GM21825 (cell line): ENCODE measurements at regions not wholly inside any gene's neighbourhood (a gene's known extent, or its start where the extent isn't known, plus 50 kb on each side); places are given as distances from the start of the nearest gene placed in this dataset.
"Not testable (repeated sequence)": the region's sequence is repeated elsewhere in the genome, so short reads cannot be mapped to it uniquely, and the experiment has no call there.

Source experiments
- ATAC-seq: cut with Tn5 transposase; IDR thresholded peaks from one replicate; pipeline ENCODE4 v1.9.1; 2021; ENCODE audit warnings: mild to moderate bottlenecking, moderate library complexity; ENCODE audit not compliant: unreplicated experiment

DNA sequence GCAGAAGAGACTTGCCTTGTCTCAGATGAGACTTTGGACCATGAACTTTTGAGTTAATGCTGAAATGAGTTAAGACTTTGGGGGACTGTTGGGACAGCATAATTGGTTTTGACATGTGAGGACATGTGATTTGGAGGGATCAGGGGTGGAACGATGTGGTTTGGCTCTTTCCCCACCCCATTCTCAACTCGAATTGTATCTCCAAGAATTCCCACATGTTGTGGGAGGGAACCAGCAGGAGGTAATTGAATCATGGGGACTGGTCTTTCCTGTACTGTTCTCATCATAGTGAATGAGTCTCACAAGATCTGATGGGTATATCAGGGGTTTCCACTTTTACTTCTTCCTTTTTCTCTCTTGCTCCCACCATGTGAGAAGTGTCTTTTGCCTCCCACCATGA is 229.7 kb upstream of the KCND2 start:
- no peak for ATAC-seq

DNA sequence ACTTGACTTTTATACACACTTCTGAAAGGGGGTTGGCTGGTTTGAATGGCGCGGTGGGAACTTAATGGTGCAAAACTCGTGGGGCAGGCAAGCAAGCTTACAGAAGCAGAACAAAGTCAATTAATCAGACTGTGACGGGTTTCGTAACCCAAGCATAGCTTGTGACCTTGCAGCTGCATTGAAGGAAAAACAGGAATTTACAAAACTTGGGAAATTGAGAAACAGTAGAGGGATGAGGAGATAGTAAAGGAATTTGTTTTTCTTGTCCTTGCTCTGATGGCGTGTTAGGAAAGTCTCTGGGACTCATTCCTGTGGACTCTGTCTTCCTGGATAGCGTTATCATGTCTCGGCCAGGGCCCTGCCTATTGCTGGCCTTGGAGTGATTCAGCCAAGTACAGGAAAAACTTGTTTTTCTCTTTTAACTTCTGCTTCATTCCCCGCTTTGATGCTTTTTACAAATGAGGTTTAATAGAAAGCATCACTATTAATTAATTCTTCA is 220.0 kb upstream of the KCND2 start:
- ATAC-seq, result no peak

DNA sequence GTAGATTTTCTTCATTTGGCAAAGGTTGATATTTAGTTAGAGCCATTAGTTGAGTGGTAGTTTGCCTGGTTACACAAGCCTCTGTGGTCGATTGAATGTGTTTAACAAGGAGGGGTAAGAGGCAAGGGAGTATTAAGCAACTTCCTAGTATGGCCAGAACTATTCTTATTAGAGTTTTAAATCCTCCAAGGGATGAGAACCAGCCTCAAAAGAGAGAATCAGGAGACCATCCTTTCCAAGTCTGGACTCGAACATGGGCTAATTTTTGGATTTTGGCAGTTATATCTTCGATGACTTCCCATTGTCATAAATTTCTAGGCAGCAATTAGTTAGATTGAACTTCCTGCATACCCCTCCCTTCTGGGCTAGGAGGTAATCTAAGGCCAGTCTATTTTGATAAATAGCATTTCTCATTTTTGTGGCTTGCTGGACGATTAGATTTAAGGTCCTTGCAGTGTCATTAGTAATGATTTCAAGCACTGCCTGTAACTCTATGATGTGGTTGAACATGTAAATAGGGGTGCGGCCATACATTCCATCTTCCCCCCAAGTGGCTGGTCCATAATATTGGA is 219.5 kb upstream of the KCND2 start:
- ATAC-seq, result no peak

DNA sequence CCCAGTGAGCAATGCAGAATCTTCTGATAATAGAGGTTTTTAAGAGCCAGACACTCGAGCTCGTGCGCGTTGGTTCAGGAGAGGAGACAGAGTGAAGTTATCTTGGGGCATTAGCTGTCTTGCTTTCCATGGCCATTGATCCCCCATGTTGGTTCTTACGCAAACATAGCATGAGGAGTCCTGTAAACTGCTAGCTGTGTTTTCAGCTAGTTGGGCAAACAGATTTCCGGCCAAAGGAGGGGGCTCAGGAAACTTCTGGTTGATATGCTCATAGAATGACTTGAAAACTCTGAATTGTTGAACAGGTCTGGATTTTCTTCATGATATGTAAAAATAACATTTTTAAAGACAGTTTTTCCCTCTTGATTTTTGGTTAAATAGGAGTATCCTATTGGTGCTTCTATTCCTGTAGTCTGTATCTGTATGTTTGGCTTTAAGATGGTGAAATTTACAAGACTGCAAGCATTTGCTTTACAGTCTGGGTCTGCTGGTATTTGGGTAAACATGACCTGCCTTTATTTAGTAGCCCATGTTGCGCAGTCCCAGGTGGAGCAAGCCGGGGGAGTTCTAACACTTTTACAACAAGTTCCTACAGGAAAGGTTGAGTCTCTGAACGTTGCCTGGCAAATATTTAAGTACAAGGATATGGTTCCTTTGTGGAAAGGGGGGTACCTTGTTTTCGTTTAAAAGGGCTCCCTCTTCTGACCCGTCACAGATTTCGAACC is 218.4 kb upstream of the KCND2 start:
- no peak for ATAC-seq

DNA sequence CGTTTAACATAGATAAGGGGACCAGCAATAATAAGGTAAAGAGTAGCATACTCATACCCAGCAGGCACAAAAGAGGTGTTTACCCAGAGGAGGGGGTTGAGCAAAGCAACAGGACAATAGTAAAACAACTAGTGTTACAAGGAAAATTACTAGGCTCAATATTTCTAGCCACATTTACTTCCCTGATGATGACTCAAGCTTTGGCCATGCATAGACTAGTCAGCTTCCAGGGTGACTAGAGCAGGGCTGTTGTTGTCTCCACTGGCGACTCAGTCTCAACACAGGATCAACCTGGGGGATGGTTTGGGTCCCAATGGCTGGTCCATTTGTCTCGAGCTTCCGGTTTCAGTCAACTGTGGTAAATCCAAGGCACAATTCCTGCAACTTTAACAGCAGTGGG is 217.7 kb upstream of the KCND2 start:
- no peak for ATAC-seq

DNA sequence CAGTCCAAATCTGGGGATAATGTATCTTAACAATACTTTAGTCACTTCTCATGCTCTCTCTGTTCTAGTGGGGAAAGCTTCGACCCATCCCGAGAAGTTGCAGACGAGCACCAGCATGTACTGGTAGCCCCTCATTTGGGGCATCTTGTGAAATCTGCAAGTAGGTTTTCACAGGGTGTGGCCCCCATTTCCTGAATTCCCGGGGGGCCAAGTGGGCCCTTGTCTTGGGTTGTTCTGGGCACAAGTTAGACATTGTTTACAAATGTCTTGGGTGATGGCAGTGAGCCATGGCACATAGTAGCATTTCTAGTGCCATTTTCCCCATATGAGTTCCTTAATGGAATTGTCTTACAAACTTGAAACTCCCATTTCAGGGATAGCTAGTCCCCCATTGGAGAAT is 216.7 kb upstream of the KCND2 start:
- ATAC-seq, result no peak

DNA sequence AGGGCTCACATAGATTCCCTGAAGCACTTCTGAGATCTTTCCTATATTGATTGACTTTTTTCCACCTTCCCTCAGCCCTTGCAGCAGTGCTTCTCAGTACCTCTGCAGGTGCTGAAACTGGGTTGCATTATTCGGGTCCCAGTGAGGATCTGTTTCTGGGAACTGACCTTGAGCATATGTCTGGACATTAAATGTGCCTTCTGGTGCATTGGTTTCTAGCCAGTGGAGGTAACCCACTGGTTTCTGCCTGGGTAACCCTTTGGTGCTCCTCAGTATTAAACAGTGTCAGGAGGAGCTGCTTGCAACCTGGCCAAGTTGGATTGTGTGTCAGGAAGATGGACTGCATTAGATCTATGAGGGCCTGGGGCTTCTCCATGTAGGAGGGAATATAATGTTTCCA is 213.3 kb upstream of the KCND2 start:
- no peak for ATAC-seq

DNA sequence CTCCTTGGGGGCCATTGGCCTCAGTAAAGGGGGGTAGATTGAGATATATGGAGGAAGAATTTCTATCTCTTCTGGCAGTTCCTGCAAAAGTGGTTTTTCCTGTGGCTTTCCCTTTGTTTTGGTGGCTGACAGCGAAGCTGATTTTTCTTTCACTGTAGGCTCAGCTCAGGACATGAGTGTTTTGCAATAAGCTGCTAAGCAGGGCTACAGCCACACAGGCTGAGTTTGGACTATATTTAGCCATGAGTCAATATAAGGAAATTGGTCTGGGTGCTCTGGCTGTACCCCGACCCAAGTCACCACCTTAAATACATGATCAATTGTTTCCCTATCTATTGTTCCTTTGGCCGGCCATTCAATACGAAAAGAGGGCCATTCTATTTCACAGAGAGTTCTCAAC is 212.7 kb upstream of the KCND2 start:
- ATAC-seq, result no peak

DNA sequence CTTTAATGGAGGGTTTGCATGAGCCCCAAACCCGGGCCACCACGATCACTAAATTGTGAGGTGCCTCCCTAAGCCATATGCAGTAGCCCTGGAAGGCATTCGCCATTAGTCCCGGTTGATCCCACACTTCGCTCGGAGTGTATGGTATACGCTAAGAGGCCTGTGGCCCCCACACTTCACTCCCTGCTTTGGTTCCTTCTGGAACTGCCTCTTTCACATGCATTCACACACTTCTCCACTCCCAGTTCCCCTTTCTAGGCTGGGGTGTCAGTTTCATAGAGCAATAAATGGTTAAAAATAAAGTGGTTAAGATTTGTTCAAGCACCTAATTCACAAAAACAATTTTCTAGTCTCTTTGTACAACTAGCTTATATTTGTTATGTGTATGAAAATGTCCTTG is 212.1 kb upstream of the KCND2 start:
- ATAC-seq, result no peak

DNA sequence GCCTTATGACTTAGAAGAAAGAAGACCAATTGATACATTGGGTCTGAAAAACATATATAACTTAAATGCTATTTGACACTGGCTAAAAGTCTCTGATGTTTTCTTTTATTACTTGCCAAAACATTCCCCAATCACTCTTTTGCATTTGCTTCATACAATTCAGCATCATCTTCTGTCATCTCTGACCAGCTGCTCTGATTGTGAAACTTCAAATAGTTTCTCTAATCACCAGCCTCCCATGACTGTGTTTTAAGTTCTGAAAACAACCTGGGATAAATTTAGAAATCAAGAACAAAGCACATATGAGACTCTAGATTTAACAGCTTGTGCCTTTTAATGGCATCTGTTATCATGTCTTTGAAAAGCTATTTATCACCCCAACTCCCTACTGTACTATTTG is 208.4 kb upstream of the KCND2 start:
- no peak for ATAC-seq

DNA sequence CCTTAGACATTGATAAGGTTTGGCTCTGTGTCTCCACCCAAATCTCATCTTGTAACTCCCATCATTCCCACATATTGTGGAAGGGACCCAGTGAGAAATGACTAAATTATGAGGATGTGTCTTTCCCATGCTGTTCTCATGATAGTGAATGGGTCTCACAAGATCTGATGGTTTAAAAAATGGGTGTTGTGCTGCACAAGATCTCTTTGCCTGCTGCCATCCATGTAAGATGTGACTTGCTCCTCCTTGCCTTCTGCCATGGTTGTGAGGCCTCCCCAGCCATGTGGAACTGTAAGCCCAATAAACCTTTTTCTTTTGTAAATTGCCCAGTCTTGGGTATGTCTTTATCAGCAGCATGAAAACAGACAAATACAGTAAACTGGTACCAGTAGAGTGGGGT is 206.1 kb upstream of the KCND2 start:
- not testable (repeated sequence) for ATAC-seq

DNA sequence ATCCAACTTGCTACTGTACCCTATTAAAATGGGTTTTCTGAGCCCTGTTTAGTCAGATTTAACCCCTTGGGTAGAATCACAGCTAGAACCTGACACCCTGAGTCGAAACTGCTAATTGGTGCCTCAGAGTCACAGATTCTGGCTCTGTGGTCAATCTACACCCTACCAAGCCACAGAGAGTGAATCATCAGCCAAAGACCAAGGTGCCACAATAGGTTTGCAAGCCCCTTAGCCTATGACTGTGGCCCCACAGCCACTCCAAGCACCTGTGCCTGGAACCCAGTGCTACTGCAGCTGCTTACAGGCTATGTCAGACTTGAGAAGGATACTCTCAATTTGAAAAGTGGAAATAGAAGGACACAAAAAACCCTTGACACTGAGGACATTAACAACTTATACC is 202.8 kb upstream of the KCND2 start:
- ATAC-seq, result no peak

DNA sequence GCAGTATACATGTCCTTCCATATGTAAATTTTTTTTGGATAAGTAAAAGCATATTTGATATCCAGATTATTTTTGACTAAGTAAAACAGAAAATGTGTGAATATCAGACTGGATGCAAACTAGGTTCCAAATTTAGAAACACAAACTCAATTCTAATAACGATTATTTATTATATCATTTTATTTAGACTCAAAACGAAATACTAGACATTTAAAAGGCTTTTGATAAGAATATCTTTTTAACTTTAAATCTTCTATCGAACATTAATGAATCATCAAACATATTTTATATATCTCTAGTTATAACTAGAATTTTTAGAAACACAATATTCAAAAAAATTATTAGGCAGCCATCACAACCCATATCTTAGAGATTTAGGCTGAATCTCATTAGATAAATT is 195.2 kb upstream of the KCND2 start:
- no peak for ATAC-seq

DNA sequence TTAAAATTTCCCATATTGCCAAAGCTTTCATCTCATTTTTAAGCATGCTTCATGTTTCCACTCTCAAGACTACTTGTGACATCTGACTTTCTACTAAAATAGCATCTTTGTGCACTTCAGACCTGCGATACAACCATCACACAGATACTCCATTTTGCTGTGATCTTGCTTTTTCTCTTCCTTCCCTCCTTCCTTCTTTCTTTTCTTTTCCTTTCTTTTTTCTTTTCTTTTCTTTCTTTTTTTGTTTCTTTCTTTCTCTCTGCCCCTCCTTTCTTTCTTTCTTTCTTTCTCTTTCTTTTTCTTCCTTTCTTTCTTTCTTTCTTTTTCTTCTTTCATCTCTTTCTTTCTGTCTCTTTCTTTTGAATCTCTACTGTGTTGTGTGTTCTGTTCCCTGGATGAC is 194.0 kb upstream of the KCND2 start:
- ATAC-seq, result no peak

DNA sequence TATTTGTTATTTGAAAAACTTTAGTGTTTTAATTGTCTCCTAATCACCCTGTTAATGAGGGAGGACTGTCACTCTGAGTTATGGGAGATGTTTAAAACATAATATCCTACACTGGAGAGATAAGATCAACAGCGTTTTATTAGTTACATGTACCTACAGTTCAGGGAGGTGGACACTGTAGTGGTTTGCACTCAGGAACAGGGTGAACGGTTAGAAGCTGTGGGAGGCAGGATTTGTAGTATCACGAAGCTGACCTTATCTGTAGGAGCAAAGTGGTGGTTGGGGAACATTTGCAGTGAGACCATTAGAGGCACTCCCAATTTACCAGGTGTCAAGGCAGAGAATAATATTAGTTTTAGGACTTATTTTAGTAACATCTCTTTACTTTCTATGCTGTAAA is 193.3 kb upstream of the KCND2 start:
- ATAC-seq, result no peak

DNA sequence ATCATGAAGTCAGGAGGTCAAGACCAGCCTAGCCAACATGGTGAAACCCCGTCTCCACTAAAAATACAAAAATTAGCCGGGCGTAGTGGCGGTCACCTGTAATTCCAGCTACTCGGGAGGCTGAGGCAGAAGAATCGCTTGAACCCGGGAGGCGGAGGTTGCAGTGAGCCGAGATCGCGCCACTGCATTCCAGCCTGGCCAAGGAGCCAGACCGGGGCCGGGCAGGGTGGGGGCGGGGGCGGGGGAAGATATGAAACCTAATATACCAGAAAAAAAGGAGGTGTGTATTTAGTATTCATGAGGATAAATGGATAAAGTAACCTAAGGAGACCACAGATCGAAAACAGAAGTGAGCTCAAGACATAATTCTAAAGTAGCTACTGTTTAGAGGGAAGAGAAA is 186.5 kb upstream of the KCND2 start:
- ATAC-seq, result not testable (repeated sequence)

DNA sequence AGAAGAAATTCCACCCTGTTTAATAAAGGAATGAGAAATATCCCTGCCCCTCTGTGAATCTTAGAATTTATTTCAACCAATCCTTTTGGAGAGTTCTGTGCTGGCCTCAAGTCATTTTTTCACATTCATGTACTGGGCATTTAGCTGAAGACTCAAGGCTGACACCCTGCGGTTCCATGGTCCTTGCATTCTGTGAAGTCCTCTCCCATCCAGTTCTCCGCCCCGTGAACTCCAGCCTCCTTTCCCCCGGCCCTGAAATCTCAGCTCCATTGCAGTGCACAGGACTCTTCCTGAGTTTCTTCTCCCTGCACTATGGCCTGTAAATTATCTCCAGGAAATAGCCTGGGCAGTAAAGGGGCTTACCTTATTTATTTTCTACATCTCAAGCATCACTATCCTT is 183.0 kb upstream of the KCND2 start:
- ATAC-seq, result no peak

DNA sequence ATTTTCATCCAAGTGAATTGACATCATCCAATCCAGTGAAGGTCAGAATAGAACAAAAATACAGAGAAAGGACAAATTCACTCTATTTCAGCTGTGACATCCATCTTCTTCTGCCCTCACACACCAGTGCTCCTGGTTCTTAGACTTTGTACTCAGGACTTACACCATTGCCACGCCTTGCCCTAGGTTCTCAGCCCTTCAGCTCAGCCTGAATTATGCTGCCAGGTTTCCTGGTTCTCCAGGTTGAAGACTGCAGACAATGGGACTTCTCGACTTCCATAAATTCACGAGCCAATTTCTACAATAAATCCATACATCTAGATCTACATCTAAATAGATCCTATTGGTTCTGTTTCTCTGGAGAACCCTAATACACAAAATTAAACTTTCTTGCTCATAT is 181.2 kb upstream of the KCND2 start:
- ATAC-seq, result no peak

DNA sequence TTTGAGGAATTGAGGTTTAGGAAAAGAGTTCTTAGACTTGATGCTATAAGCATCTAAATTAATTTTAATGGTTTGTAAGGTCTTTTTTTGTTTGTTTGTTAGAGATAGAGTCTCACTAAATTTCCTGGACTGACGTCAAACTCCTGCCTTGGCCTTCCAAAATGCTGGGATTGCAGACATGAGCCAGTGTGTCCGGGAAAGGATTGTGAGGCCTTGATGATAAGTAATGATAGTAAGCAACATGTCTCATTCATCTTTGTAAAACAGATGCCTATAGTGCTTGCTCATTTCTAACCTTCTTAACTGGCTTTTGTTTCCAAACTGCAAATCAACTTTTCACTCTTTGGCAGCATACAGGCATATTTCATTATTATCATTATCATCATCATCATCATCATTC is 176.0 kb upstream of the KCND2 start:
- ATAC-seq, result no peak

DNA sequence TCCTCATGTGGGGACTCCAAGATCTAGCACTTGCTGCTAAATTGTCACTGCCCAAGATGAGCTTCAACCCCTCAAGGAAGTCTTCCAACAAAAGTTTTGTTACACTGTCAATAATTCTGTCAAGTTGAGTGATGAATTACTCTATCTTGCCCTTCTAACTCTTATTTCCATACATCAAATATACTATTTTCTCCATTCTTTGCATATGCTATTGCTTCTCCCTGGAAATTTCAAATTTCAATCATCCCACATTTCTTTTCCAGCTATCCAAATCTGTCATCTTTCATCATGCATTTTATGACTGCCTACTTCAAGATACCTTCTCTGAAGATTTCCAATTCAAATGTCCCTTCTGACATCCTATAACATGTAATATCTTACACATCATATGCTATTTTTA is 175.2 kb upstream of the KCND2 start:
- no peak for ATAC-seq

DNA sequence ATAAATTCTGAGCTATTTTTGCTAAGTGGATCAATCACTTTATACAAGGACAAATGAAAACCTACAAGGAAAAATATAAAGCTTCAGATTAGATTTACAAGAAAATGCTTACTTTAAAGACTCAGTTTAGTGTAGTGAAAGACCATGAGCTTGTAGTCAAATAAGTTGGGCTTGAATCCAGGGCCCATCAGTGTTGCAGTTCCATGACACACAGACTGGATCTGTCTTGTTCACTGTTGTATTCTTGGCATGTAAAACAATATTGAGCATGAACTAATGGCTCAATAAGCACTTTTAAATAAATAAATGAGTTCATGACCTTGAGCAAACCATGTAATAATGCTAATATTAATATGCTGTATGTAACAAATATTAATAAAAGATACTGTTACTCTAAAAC is 164.6 kb upstream of the KCND2 start:
- no peak for ATAC-seq

DNA sequence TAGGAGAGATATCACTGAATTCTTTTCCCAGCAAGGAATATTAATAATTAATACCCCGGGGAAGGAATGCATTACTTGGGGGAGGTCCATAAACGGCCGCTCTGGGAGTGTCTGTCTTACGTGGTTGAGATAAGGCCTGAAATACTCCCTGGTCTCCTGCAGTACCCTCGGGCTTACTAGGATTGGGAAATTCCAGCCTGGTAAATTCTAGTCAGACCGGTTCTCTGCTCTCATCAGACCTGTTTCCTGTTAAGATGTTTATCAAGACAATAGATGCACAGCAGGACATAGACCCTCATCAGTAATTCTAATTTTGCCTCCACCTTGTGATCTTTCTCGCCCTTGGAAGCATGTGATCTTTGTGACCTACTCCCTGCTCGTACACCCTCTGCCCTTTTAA is 162.8 kb upstream of the KCND2 start:
- ATAC-seq, result no peak

DNA sequence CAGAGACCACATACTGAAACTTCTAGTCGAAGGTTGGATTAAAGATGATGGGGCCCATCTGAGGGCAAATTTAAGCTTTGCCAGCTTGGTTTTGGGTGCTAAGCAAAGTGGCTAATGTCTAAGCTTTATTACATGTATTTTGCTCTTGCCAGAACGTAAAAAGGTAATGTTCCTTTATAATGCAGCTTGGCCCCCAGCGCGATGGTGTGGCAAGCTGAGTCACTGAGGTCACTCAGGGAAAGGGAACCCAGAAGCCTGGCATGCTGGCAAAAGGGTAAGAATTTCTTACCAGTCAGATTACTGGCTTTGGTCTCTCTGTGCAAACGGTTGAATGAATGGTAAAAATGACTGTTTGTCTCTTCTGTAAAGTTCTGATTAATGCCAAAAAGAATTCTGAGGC is 158.3 kb upstream of the KCND2 start:
- ATAC-seq, result no peak
